ENCODE measurements at regions not wholly inside any gene's neighbourhood (a gene's known extent, or its start where the extent isn't known, plus 50 kb on each side); places are given as distances from the start of the nearest gene placed in this dataset.
"Not testable (repeated sequence)": the region's sequence is repeated elsewhere in the genome, so short reads cannot be mapped to it uniquely, and the experiment has no call there.

DNA sequence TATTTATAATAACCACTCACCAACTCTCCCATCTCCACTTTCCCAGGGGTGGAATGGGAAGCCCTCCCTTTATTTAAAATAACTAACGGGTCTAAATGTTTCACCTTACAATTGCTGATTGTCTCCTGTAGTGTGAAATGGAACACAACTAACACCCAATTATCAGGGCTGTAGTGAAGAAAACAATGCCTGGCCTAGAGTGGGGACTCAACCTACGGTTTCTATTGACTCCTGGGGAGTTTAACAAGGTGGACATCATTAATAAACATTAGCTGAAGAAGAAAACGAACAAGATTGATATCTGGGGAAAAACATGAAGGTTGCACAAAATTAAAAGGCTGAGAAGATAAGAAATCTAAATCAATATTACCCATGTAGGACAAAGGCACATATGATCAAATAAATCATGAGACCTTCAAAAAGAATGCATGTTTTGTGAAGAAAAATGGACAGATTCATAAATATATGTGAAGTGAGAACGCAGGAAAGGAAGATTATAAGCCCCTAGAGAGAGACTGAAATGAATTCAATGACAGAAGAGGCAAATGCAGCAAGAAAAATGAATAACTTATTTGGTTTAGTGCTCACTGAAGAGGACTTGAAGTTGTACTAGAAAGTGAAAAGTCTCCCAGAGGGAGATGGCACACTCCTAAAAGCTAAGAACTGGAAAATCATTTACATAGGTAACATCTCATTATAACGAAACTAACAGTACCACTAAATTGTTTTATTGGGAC is 593.0 kb upstream of the AADAT start:
- no peak for DNase-seq

GRCh38 chr4:170682087-170682486 is 592.3 kb upstream of the AADAT start:
- not testable (repeated sequence) for DNase-seq

DNA sequence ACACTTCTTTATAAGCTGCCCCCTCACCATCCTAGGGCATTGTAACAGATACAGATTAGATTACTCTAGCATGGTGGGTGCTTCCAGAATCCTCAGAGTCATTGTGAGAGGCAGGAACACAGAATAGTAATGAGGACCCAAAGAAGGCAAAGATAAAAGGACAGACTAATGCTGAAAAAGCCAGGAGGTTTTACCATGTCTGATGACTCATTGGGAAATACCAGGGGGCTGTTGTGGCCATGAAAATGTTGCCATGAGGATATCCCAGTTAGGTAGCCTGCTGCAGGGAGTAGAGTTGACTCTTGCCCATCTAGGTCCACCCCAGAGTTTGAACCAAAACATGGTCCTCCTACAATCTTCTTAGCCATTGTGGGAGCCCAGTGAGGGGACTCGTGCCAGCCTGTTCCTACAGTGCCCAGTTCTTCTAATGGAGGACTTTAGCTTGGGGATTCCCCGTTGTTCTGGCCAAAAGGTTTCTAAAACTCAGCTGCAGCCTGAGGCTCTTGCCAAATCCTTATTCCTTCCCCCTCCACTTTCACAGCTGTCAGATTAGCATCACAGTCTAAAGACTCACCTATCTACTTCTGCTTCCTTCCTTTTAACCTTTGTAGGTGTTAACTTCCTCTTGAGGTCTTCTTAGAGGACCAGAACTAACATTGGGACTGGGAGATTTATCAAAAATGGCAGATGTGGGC is 586.0 kb upstream of the AADAT start:
- no peak for DNase-seq

DNA sequence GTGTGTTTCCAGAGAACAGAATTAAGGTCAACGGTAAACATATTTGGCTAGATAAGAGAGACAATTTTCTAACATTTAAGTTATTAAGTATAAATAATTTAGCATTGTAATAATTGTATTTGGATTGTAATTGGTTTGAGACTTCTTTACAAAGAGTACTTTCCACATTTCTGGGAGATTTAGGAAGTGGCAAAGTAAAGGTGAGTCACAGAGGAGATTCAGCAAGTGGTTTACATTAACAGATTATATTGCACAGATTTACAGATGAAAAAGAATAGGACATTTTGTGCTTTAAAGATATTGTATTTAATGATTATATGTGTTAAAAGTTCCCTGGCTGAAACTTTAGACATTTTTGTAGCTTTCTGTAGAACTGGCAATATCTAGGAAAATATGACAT is 584.4 kb upstream of the AADAT start:
- DNase-seq, result no peak

DNA sequence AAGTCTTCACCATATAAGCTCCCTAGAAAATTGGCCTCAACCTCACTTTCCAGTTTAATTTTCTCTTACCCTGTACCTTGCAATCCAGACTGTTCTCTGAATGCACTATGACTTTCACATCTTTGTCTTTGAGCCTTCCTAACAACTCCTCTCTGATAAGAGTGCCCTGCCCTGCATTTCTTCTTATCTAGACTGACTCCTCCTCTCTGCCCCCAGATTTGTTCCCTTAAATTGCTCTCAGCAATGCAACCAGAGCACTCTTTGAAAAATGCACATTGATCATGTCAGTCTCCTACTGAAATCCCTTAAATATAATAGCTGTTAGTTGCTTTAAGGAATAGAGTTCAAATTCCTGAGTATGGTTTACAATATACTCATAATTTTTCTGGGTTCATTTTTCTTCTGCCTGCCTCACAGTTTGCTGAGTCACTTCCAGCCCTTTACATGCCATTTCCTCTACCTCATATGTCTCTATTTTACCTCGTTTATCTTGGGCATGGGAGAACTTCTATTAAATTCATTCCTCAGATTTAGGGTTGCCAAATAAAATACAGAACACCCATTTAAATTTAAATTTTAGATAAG is 582.7 kb upstream of the AADAT start:
- no peak for DNase-seq

DNA sequence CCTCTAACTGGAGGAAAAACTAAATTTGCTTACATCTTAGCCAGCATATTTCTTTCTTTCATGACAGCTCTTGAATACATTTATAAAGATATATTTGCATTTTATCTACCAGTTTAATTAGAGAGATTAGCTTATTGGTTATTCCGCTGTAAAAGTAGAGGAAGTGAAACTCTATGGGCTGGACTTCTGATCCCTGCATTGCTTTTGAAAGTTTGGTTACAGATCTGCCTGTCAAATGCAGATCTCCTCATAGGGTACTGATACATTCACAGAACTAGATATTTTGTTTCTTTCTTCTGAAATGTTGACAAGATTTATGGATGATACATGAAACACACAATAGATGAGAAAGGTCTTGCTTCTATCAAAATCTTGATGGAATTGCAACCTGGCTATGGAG is 581.4 kb upstream of the AADAT start:
- DNase-seq, result no peak

DNA sequence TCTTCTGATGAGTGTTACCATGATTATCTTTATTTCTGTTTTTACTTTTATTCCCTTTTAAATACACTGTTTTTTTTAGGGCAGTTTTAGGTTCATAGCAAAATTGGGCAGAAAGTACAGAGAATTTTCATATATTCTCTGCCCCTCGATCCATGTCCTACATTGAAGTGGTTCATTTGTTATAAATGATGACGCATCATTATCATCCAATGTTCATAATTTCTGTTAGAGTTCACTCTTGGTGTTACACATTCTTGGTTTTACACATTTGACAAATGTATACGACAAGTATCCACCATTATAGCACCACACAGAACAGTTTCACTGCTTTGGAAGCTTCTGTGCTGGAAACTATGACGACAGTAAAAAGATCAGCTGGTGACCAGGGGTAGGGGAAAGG is 578.1 kb upstream of the AADAT start:
- DNase-seq, result no peak

- DNase-seq, result no peak
Observed at GRCh38 chr4:170666909-170667308, 577.2 kb upstream of the AADAT start.

DNA sequence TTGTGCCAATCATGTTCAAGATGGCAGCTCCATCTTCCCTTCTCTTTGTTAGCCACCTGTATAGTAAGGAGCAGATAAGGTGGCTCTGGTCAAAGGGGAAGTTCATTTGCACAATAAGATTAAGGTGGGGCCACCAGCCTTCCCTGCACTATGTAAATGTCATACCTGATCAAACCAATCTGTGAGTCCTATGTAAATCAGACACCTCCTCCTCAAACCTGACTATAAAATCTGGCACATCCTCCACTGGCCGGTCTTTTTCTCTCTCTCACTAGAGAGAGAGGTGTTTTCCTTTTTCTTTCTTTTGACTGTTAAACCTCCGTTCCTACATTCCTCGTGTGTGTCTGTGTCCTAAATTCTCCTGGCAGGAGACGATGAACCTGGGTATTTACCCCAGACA is 572.5 kb upstream of the AADAT start:
- no peak for DNase-seq

- DNase-seq, result no peak
Observed at GRCh38 chr4:170657761-170658160, 568.0 kb upstream of the AADAT start.

- DNase-seq, result no peak
Observed at GRCh38 chr4:170656506-170656905, 566.8 kb upstream of the AADAT start.

GRCh38 chr4:170652571-170652970 is 562.8 kb upstream of the AADAT start:
- DNase-seq, result no peak

GRCh38 chr4:170651786-170652185 is 562.0 kb upstream of the AADAT start:
- no peak for DNase-seq

GRCh38 chr4:170627418-170627817 is 537.7 kb upstream of the AADAT start:
- no peak for DNase-seq

DNA sequence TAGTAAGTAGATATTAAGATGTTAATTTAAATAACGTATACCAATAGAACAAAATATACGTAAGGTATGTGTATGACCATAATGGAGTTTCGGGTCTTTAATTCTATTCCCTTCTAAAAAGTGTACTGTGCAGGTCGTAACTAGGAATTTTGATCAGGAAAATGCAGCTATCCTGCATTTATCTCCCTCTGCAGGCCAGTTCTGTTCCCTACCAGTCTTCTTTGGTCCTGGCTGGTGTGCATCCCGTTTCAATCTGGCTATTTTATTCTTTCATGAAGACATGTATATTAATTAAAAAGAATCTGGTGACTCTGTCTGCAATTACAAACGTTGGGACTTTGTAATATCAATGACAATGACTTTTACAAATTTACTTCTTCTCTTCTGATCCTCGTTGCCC is 534.1 kb upstream of the AADAT start:
- no peak for DNase-seq

- no peak for DNase-seq
Observed at GRCh38 chr4:170610434-170610833, 520.7 kb upstream of the AADAT start.

DNA sequence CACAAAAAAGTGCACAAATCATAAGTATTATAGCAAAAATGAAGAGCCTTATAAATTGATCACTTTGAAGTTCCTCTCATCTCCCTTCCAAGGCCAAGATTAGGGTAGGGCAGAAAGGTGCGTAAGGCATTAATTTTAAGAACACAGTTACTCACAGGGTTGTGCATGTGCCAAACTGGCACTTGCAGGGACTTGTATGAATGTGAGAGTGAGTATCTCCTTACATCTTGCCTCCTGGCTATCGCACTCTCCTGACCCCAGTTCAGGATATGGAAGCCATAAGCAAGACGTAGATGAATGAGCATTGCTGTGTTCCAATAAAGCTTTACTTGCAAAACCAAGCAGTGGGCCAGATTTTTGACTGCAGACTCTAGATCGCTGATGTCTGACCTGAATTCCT is 510.1 kb upstream of the AADAT start:
- DNase-seq, result no peak

DNA sequence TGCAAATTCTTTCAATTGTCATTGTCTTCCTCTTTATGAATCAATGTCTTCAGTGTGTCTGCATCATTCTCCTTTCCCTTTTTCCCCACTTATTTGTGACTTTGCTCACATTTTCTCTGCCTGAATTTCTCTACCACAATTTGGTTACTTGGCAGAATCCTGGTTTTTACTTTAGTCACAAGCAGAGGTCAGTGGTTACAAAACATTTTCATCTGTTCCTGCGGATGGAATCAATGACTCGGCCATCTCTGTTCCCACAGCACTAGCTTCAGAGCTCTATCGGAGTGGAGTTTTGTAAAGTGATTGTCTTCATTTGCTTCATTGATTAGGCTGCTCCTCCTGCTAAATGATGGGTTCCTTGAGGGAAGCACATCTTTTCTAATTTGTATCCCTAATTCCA is 501.3 kb upstream of the AADAT start:
- DNase-seq, result no peak

- no peak for DNase-seq
Observed at GRCh38 chr4:170589597-170590191, 499.9 kb upstream of the AADAT start.

GRCh38 chr4:170581969-170582368 is 492.2 kb upstream of the AADAT start:
- no peak for DNase-seq

DNA sequence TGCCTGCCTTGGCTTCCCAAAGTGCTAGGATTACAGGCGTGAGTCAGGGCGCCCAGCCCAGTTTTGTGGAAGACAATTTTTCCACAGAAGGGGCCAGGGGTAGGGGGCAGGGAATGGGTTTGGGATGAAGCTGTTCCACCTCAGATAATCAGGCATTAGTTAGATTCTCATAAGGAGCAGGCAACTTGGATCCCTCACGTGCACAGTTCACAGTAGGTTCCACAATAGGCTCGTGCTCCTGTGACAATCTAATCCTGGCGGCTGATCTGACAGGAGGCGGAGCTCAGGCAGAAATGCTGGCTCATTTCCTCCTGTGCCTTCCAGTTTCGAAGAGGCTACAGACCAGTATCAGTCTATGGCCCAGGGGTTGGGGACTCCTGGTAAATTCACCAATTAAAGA is 491.6 kb upstream of the AADAT start:
- no peak for DNase-seq

DNA sequence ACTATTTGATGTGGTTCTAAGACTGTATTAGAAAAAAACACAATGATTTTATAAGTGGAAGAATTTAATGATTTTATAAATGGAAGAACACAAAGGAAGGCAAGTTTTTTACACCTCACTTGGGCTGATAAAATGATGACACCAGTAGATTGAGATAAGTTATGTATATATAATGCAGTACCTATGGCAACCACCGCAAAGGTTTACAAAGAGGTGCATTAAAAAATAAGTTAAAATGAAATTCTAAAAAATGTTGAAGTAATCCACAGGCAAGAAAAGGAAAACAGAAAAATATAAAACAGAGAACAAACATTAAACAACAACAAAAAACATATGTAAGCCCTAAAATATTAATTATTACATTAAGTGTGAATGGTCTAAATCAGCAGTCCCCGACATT is 490.9 kb upstream of the AADAT start:
- DNase-seq, result no peak

GRCh38 chr4:170538821-170539473 is 449.2 kb upstream of the AADAT start:
- no peak for DNase-seq

Measured in stimulated activated CD4-positive, alpha-beta T cell treated with anti-CD3 and anti-CD28 coated beads, Interleukin-2, amount 100 ng/mL, for 48 hours (primary cell).